GM11168 (cell line): ENCODE measurements at regions not wholly inside any gene's neighbourhood (a gene's known extent, or its start where the extent isn't known, plus 50 kb on each side); places are given as distances from the start of the nearest gene placed in this dataset.

Source experiments
- in situ Hi-C: fragments of 300-500 bp; cut with MboI; formaldehyde crosslinking; loops from one replicate; pipeline ENCODE4 v1.12.0; 2022; ENCODE audit warnings: low sequenced_read_pairs; ENCODE audit not compliant: unreplicated experiment

GRCh38 chr11:39165021-39165420 is 2294.4 kb downstream of the LRRC4C start:
- in situ Hi-C loops: no loop called here

GRCh38 chr11:39149214-39149613 is 2310.2 kb downstream of the LRRC4C start:
- in situ Hi-C loops: no loop called here

GRCh38 chr11:39145346-39145745 is 2314.1 kb downstream of the LRRC4C start:
- in situ Hi-C loops: no loop called here

GRCh38 chr11:39144351-39145130 is 2314.9 kb downstream of the LRRC4C start:
- in situ Hi-C loops: no loop called here

- in situ Hi-C loops: no loop called here
These were observed 2319.9 kb downstream of the LRRC4C start for GRCh38 chr11:39139581-39139980.

- in situ Hi-C loops: no loop called here
These were observed 2338.6 kb downstream of the LRRC4C start for GRCh38 chr11:39120890-39121289.

- in situ Hi-C loops: no loop called here
These were observed 2345.8 kb downstream of the LRRC4C start for GRCh38 chr11:39113606-39114005.

GRCh38 chr11:39102236-39102635 is 2357.2 kb downstream of the LRRC4C start:
- in situ Hi-C loops: no loop called here

- in situ Hi-C loops: no loop called here
These were observed 2381.0 kb downstream of the LRRC4C start for GRCh38 chr11:39078465-39078864.

- in situ Hi-C loops: no loop called here
These were observed 2421.8 kb downstream of the LRRC4C start for GRCh38 chr11:39037611-39038010.

- in situ Hi-C loops: no loop called here
These were observed 2423.4 kb downstream of the LRRC4C start for GRCh38 chr11:39036021-39036420.

GRCh38 chr11:39021539-39021938 is 2423.5 kb upstream of the RAG2 start:
- in situ Hi-C loops: no loop called here

GRCh38 chr11:39011797-39012196 is 2413.8 kb upstream of the RAG2 start:
- in situ Hi-C loops: no loop called here

- in situ Hi-C loops: no loop called here
These were observed 2392.8 kb upstream of the RAG2 start for GRCh38 chr11:38990841-38991240.

- in situ Hi-C loops: no loop called here
These were observed 2392.1 kb upstream of the RAG2 start for GRCh38 chr11:38990139-38990538.

- in situ Hi-C loops: no loop called here
These were observed 2390.9 kb upstream of the RAG2 start for GRCh38 chr11:38988908-38989307.

GRCh38 chr11:38972220-38972619 is 2374.2 kb upstream of the RAG2 start:
- in situ Hi-C loops: no loop called here

- in situ Hi-C loops: no loop called here
These were observed 2373.1 kb upstream of the RAG2 start for GRCh38 chr11:38971141-38971540.

GRCh38 chr11:38968951-38969350 is 2370.9 kb upstream of the RAG2 start:
- in situ Hi-C loops: no loop called here

GRCh38 chr11:38952698-38953097 is 2354.7 kb upstream of the RAG2 start:
- in situ Hi-C loops: no loop called here

GRCh38 chr11:38950867-38951266 is 2352.8 kb upstream of the RAG2 start:
- in situ Hi-C loops: no loop called here

GRCh38 chr11:38948392-38948791 is 2350.4 kb upstream of the RAG2 start:
- in situ Hi-C loops: no loop called here
